ENCODE measurements at regions not wholly inside any gene's neighbourhood (a gene's known extent, or its start where the extent isn't known, plus 50 kb on each side); places are given as distances from the start of the nearest gene placed in this dataset.

DNA sequence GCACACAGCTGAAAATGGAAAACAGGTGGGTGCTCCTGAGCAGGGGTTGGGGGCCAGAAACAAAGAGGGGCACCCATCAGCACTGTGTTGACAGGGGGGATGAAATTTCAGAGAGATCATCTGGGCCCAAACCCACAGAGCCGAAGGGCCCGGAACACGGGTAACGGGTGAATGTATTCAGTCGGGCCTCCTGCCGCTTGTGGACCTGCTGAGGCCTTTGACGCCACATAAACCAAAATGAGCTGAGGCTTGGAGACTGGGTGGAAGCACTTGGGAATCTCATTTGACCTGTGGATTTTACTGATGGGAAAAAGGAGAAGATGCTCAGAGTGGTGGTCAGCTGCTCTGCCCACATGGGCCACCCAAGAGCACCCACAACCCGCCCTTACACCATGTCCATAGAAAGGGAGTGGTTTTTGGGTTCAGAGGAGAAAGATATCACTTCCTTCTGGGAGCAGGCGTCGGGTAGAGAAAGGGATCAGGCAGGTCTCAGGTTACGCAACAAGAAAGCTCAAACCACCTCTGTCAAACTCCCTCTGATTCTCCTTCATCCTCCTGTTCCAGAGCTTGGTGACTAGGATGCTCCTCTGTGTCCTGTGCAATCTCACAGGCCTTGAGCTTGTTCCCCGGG is 106.8 kb upstream of the BCL2L14 start:
- TF ChIP-seq, protein P1, sequence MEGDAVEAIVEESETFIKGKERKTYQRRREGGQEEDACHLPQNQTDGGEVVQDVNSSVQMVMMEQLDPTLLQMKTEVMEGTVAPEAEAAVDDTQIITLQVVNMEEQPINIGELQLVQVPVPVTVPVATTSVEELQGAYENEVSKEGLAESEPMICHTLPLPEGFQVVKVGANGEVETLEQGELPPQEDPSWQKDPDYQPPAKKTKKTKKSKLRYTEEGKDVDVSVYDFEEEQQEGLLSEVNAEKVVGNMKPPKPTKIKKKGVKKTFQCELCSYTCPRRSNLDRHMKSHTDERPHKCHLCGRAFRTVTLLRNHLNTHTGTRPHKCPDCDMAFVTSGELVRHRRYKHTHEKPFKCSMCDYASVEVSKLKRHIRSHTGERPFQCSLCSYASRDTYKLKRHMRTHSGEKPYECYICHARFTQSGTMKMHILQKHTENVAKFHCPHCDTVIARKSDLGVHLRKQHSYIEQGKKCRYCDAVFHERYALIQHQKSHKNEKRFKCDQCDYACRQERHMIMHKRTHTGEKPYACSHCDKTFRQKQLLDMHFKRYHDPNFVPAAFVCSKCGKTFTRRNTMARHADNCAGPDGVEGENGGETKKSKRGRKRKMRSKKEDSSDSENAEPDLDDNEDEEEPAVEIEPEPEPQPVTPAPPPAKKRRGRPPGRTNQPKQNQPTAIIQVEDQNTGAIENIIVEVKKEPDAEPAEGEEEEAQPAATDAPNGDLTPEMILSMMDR (IDR thresholded peaks at IDR 0.05), result no peak
- TF ChIP-seq POLR2A (IDR thresholded peaks at IDR 0.05) (no peak), EP300 (IDR thresholded peaks at IDR 0.05) (no peak)

Measured in ovary (tissue), 3 donors.